ENCODE measurements at regions not wholly inside any gene's neighbourhood (a gene's known extent, or its start where the extent isn't known, plus 50 kb on each side); places are given as distances from the start of the nearest gene placed in this dataset.

DNA sequence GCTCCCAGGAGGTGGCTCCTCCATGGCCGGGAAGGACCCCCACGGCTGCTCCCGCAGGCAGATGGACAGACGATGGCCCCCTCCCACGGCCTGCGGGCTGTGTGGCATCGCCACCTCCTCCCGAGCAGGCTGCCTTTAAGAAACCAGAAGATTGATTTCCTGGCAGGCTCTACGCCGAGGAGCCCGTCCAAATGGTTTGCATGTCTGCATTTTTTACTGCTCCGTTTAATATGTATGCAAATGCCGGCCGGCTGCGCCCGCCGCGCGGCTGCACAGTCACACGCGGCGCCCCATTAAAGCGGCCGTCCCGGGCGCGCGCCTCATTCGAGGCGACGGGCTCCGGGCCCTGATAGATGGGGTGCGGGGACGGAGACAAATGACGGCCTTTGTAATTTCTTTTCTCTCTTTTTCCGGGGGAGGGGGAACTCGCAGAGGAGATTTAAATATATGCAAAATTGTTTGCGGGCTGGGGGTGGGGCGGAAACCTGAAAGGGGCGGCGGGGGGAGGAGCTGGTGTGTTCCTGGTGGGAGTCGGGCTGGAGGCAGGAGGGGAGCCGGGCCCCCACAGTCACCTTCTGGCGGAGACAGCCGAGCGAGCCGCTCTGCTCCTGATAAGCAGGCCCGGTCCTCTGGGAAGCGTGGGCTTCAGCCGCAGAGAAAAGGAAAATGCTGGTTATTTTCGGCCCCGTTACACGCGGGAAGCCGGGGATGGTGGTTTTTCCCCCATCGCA lies 158.7 kb upstream of the IER5L start:
- DNase-seq: no peak

- DNase-seq: no peak
Observed at GRCh38 chr9:129336130-129336528, 158.1 kb upstream of the IER5L start.

DNA sequence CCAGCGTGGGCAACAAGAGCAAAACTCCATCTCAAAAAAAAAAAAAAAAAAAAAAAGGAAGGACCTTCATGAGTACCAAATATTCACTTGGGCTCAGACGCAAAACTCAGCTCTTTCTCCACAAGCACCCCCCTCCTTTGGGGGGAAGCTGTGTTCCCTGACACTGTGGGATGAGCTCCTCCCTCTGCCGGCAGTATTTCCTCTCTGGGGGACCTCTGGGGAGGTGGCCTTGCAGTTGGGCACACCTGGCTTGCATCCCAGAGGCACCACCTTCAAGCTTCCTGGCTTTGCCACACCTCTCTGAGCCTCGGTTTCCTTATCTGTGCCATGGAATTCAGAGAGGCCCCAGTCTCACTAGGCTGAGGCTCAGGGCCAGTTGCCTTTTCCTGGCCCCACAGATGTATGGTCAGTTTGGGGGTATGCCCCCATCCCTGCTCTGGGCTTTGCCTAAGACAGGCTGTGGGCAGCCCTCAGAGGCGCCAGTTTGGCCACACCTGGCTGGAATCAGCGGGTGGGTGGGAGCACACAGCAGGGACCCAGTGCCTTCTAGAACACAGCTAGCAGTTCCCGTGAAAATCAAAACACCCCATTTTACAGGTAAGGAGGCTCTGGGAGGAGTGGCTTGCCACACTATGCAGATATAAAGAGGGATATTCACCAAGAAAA lies 157.5 kb upstream of the IER5L start:
- DNase-seq: no peak

DNA sequence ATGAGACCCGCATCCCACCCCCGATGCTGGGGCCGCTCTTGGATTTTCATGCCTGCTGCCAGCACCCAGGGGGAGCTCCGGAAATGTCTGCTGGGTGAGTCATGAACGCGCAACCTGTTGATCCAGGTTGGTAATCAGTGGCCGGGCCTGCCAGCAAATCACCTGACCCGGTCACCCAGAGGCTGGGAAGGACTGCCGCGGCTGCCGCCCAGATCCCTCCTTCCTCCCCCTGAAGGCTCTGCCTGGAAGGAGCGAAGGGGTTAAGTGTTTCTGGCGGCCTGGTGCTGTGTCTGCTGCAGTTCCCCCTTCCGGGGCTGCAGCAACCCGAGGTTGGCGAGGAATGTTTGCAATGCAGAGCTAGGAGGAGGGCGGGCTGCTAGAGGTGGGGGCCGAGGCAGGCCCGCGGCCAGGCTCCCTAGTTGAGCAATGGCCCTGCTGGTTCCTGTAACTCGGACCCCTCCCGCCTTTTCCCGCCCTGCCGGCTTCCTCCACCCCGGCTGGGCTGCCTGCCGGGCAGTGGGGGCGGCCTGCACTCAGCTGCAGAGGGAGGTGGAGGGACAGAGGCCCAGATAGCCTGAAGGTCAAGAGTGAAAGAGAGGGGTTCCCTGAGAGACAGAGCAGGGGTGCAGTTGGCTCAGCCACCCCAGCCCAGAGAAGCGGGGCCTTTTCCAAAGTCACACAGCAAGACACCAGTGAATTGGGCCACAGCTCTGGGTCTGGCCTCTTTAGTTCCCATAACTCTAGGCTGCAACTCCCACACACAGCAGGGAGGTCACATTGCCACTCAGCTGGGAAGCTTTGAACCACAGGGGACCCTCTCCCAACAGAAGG lies 156.3 kb upstream of the IER5L start:
- peak; percentile 42 for DNase-seq

- DNase-seq: no peak
Observed at GRCh38 chr9:129333617-129334104, 155.6 kb upstream of the IER5L start.

DNA sequence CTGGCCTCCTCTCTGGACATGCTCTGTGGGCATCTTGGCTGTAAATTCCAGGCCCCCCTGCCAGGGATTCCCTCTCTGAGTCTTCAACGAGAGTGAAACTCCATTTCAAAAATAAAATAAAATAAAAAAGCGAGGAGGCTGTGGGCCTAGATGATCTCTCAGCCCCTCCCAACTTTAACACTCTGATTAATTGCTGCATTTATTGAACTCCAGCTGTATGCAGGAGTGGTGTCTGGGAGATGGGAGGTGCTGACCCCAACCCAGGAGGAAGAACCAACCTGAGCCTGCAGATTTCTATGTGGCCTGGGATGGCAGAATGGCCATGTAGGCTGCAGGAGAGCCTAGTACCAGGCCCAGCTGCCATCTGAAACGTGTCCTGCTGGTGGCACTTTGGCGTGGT lies 154.5 kb upstream of the IER5L start:
- DNase-seq: no peak

DNA sequence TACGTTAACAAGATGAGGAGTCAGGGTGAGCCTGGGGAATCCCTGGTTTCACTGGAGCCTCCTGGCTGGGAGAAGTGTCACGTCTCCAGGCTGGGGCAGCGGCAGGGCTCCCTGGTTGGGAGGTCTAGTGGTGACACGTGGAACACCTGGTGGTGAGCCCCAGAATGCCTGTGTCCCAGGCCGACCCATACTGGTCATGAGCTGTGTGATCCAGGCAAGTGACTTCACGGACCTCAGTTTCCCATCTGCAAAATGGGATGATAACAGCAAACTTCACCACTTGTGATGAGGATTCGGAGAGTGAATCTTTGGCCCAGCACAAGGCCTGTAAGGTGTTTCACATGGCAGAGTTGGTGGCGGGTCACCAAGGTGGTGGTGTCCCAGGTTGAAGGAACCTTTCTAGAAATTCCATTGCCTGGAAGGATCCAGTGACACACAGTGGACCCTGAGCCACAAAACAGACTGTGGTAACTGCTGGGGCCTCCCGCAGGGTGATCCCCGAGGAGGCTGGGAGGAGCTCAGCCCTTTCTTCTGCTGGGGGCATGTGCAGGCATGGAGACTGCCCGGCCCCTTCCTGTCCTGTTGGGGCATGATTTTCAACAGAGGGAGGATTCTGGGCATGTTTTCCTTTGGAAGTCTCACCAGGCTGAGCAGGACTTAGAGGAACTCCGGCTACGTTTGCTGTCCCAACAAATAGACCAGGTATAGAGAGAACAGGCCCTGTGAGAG lies 153.9 kb upstream of the IER5L start:
- no peak for DNase-seq

DNA sequence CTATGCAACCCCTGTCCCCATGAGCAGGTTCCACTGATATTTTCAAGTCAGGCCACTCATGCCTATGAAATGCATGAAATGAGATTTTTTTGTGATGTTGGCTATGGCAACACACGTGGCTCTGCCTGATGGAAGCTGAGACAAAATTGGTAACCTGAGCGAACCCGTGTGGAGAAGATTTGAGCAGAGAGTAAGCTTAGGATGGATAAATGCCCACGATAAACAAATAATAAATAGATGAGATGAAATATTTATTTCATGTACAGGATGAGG lies 153.4 kb upstream of the IER5L start:
- DNase-seq: no peak

- no peak for DNase-seq
Observed at GRCh38 chr9:129330711-129331492, 152.8 kb upstream of the IER5L start.

GRCh38 chr9:129328355-129329042 lies 150.4 kb upstream of the IER5L start:
- DNase-seq: no peak

GRCh38 chr9:129327552-129328328 lies 149.7 kb upstream of the IER5L start:
- no peak for DNase-seq

- DNase-seq: no peak
Observed at GRCh38 chr9:129326061-129327005, 148.3 kb upstream of the IER5L start.

DNA sequence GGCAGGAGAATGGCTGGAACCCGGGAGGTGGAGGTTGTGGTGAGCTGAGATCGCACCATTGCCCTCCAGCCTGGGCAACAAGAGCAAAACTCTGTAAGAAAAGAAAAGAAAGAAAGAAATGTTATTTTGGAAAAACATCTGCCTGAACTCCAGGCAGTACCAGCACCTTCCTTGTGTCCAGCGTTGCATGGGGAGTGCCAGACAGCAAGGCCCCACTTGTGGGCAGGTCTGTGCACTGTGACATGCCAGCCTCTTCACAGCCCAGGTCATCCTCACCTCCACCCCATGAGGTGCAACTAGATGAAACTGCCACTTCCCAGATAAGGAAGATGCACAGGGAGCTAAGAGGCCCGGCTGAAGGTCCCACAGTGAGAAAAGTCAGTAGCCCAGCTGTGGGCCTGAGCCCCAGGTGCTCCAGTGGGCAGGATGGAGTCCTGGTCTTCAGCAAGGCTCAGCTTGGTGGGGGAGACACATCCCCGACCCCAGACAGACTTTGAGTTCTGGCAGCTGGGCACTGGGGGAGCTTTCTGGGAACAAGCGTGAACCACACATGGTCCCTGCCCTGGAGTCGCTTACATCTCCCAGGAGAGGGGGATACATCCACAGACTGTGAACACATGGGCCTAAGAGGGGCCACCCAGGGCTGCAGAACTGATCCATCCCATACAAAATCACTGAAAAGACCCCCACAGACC lies 146.9 kb upstream of the IER5L start:
- DNase-seq: no peak

DNA sequence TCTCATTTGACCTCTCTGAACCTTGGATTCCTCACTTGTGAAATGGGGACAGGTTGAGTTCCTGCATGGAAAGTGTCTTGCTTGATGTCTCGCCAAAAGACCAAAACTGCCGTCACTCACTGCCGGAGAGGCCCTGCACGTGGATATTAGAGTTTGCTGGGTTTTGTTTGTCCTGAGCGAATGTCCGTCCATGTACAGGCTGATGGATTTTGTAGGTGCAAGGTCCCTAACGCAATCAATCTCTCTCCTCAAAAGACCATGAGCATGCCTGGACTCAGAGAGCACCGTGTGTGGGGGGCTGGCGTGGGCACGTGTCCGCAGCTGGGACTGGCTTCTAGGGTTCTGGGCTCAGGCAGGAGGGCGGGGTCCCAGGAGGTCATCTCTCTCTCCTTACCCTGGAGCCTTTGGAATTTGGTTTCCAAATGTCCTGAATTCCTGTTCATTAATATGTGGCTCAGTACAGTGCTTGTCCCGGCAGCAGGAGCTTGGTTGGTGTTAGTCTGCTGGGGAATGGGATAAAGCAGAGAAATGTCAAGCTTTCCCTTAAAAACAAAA lies 146.0 kb upstream of the IER5L start:
- no peak for DNase-seq

DNA sequence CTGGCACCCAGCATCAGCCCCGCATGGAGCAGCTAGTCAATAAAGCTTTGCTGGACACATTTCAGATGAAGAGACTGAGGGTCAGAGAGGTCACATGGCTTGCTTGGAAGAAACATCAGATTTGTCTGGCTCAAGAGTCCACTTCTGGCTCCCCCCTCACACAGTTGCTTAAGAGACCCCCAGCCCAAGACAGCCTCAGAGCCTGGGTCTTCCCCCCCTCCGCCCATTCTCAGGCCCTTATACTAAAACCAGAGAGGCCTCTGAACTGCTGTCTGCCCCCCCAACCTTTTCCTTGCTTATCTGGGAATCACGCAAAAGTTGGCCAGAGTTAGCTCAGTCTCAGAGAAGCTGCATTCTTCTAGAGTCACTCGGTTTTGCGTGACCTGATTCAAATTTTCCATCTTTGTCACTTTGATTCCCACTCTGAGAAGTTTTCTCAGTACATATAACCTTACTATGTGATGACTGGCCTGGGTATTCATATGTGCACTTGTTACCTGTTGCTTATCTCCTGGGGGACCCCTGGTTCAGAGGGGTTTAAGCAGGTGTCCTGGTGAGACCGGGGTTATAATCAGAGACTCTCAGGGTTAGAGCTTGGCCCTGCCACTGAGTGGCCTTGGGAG lies 145.4 kb upstream of the IER5L start:
- DNase-seq: no peak

DNA sequence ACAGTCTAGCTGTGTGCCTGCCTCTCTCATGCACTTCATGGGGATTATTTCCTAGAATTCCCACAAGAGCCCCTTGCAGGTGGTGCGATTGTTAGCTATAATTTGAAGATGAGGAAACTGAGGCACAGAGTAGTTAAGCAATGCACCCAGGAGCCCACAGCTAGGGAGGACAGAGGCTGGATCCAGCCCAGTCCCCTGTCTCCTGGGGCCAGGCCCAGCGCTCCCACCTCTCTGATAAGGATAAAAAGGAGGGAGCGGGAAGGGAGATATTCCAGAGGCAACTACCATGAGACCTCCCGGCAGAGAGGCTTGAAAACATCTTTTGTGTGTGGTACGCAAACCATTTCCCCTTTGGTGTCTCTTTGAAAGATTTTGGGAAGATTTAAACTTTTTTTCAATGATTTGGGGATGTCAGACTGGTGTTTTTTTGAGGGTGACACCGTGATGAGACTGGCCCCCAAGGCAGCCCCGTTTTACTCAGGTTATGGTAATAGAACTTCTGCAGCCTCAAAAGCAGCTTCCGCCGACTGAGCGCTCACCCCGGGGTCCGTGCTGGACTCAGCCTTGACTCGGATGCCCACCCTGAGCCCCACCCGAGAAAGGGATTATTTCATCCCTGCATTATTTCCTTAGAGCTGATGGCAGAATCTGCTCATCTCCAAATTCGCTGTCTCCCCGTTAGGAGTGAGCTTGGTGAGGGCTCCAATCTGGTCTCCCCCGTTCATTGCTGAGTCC lies 144.7 kb upstream of the IER5L start:
- DNase-seq: no peak

GRCh38 chr9:129322022-129322621 lies 144.1 kb upstream of the IER5L start:
- DNase-seq: no peak

Data from NCI-H2227 treated with DMSO at 0.1 percent for 48 hours (cell line).